ENCODE measurements at regions not wholly inside any gene's neighbourhood (a gene's known extent, or its start where the extent isn't known, plus 50 kb on each side); places are given as distances from the start of the nearest gene placed in this dataset.

DNA sequence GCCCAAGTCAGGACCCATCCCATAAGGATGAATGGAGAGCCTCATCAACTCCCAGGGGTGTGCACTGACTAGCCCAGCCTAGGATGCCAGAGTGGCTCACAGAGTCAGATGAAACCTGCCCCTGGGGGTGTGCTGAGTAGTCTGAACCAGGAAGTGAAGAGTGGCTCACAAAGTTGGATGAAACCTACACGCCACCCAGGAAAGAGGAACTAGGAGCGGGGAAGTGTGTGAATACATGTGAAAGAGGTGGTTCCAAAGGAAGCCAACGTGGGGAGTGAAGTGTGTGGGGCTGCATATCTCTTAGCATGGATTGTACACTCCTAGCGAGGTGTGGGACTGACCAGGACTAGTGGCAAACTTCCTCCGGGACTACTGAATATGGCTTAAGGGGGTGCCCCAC is 902.1 kb upstream of the NDST4 start:
- DNase-seq (ENCODE audit: low spot score in 2 of 2), result no peak
- intact Hi-C loops (cut with DNase I; ENCODE audit: low total_unique reads), result no loop called here
- 84 to 94% methylated on average over 5 of the region's 5 CpGs for WGBS, 2 donors
- H3K4me3 ChIP-seq (ENCODE audit: low read depth, poor library complexity, severe bottlenecking), result no peak overlapping the region
- TF ChIP-seq POLR2A (IDR thresholded peaks at IDR 0.05) (no peak), CTCF (IDR thresholded peaks at IDR 0.05) (no peak)

DNA sequence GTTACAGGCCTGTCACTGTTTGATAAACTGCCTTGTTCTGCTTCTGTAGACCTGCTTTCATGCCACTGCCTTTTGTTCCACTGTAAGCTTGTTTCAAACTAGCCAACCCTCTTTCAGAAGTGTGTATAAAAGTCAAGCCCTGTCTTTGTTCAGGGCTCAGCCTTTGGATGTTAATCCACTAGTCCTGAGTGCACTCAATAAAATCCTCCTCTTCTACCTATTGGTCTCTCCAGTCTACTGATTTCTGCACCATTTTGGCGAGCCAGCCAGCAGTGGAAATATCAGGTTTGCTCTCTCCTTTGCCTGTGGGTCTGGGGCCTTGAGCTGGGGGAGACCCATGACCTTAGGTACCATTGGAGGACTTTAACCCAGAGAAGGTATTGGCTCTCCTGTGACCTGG is 901.6 kb upstream of the NDST4 start:
- DNase-seq (ENCODE audit: low spot score in 2 of 2), result no peak
- TF ChIP-seq POLR2A (IDR thresholded peaks at IDR 0.05), result no peak
- no peak for TF ChIP-seq CTCF (IDR thresholded peaks at IDR 0.05)
- no peak overlapping the region for H3K4me3 ChIP-seq (ENCODE audit: low read depth, poor library complexity, severe bottlenecking)
- intact Hi-C loops (cut with DNase I; ENCODE audit: low total_unique reads), result no loop called here
- WGBS, 2 donors, result 79 to 100% methylated on average over 1 of the region's 1 CpG

DNA sequence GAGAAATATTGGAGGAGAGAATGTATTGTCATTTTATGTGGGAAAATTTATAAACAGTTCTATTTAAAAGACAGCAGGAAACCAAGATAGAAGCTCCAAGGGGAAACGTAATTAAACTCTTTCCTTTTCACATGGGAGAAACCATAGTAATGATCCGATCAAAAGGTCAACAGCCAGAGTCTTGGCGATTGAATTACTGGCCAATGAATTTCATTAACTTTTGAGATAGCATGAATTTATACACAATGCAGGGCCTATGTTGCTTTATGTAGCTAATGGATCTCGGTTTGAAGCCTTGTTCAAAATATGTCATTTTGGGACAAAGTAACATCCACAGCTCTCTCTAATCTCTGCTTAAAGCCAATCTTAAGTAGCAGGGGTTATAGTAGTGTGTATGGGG is 897.5 kb upstream of the NDST4 start:
- no peak overlapping the region for H3K4me3 ChIP-seq (ENCODE audit: low read depth, poor library complexity, severe bottlenecking)
- TF ChIP-seq POLR2A (IDR thresholded peaks at IDR 0.05), result no peak
- no peak for TF ChIP-seq CTCF (IDR thresholded peaks at IDR 0.05)
- intact Hi-C loops (cut with DNase I; ENCODE audit: low total_unique reads), result no loop called here
- DNase-seq (ENCODE audit: low spot score in 2 of 2), result no peak
- WGBS, 2 donors, result 59 to 70% methylated on average over 4 of the region's 4 CpGs

GRCh38 chr4:116005806-116006088 is 892.3 kb upstream of the NDST4 start:
- no peak for DNase-seq (ENCODE audit: low spot score in 2 of 2)
- WGBS, 2 donors, result 77 to 86% methylated on average over 1 of the region's 1 CpG
- no peak for TF ChIP-seq CTCF (IDR thresholded peaks at IDR 0.05)
- no peak for TF ChIP-seq POLR2A (IDR thresholded peaks at IDR 0.05)
- no peak overlapping the region for H3K4me3 ChIP-seq (ENCODE audit: low read depth, poor library complexity, severe bottlenecking)
- intact Hi-C loops (cut with DNase I; ENCODE audit: low total_unique reads), result no loop called here

GRCh38 chr4:116005037-116005805 is 891.8 kb upstream of the NDST4 start:
- DNase-seq (ENCODE audit: low spot score in 2 of 2), result no peak
- no peak overlapping the region for H3K4me3 ChIP-seq (ENCODE audit: low read depth, poor library complexity, severe bottlenecking)
- WGBS, 2 donors, result 74 to 77% methylated on average over 3 of the region's 3 CpGs
- TF ChIP-seq CTCF (IDR thresholded peaks at IDR 0.05) (no peak), POLR2A (IDR thresholded peaks at IDR 0.05) (no peak)
- intact Hi-C loops (cut with DNase I; ENCODE audit: low total_unique reads), result no loop called here

DNA sequence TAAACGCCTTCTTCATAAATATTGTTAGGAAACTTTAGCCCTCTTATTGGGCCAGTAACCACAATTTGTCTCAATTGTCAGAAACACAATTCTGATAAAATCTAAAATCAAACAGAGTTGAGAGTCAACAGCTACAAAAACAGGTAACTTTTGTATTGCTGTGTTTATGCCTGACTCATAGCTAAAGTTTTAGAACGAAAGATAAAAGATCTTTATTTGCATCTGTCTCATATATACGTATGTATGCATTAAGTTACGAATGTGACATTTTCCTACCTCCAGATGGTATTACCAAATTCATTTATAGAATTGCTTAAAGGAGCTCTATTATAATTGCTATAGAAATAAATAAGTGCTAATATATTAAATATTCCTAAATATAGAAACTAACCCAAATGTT is 887.9 kb upstream of the NDST4 start:
- no peak overlapping the region for H3K4me3 ChIP-seq (ENCODE audit: low read depth, poor library complexity, severe bottlenecking)
- TF ChIP-seq CTCF (IDR thresholded peaks at IDR 0.05) (no peak), POLR2A (IDR thresholded peaks at IDR 0.05) (no peak)
- intact Hi-C loops (cut with DNase I; ENCODE audit: low total_unique reads), result no loop called here
- 86 to 90% methylated on average over 4 of the region's 4 CpGs for WGBS, 2 donors
- DNase-seq (ENCODE audit: low spot score in 2 of 2), result no peak

All from lower leg skin (tissue), 4 donors.